ENCODE measurements at regions not wholly inside any gene's neighbourhood (a gene's known extent, or its start where the extent isn't known, plus 50 kb on each side); places are given as distances from the start of the nearest gene placed in this dataset.

GRCh38 chr2:6111781-6112261 lies 419.6 kb downstream of the SOX11 start:
- no peak for TF ChIP-seq CTCF (conservative IDR thresholded peaks at IDR 0.05; ENCODE audit: low read length)
- no peak for TF ChIP-seq EZH2phosphoT487 (IDR thresholded peaks at IDR 0.05; ENCODE audit: borderline replicate concordance)

Measured in Loucy (cell line).